Sigmoid colon (tissue), 6 donors: ENCODE measurements at regions not wholly inside any gene's neighbourhood (a gene's known extent, or its start where the extent isn't known, plus 50 kb on each side); places are given as distances from the start of the nearest gene placed in this dataset.

Experiments
- DNase-seq: peaks from one replicate; pipeline ENCODE4 v3.0.0-alpha.2; 2019
- H3K27ac ChIP-seq, 4 donors: fragments of 200-600 bp; sonication (generic); one replicate each; pipeline ENCODE4 v1.5.1; 2016 to 2019; ENCODE audit warnings: mild to moderate bottlenecking in 1 of 4
- H3K27me3 ChIP-seq, 3 donors: fragments of 200-600 bp; sonication (generic); one replicate each; pipeline ENCODE4 v1.5.1; 2019; ENCODE audit warnings: mild to moderate bottlenecking in 1 of 3
- H3K36me3 ChIP-seq, 4 donors: fragments of 200-600 bp; sonication (generic); one replicate each; pipeline ENCODE4 v1.5.1; 2016 to 2019
- H3K4me1 ChIP-seq, 4 donors: fragments of 200-600 bp; sonication (generic); one replicate each; pipeline ENCODE4 v1.5.1; 2017 to 2019
- H3K4me3 ChIP-seq, 4 donors: fragments of 200-600 bp; sonication (generic); one replicate each; pipeline ENCODE4 v1.5.1; 2017 to 2019; ENCODE audit warnings: mild to moderate bottlenecking in 2 of 4, moderate library complexity in 1 of 4
- H3K9me3 ChIP-seq, 4 donors: fragments of 200-600 bp in 3 of 4; sonication (generic) in 3 of 4; one replicate each; pipeline versions ENCODE4 v1.5.1 to v1.6.1; 2013 to 2019
- EP300 ChIP-seq, 4 donors: sonication (generic); formaldehyde crosslinking; IDR thresholded peaks; one replicate each; pipeline ENCODE4 v1.6.1; 2017; ENCODE audit warnings: antibody characterized with exemption in 4 of 4
- POLR2A ChIP-seq, 2 donors: fragments of 450-650 bp; IDR thresholded peaks; one replicate each; pipeline ENCODE4 v1.6.1; 2016; ENCODE audit warnings: antibody characterized with exemption in 2 of 2, mild to moderate bottlenecking in 2 of 2, moderate library complexity in 2 of 2
- POLR2AphosphoS5 ChIP-seq, 4 donors: sonication (generic); formaldehyde crosslinking; IDR thresholded peaks; one replicate each; pipeline ENCODE4 v1.6.1; 2017; ENCODE audit warnings: antibody characterized with exemption in 4 of 4
- WGBS, 2 donors: extraction: QIAGEN DNeasy Blood & Tissue Kit; methylation state at CpG; one replicate each; pipeline ENCODE4 v1.1.7; 2013; 5-methylcytosine and 5-hydroxymethylcytosine counted together
- intact Hi-C: fragments of 100-400 bp; cut with DNase I; formaldehyde crosslinking; loops from one replicate; pipeline ENCODE4 v1.15.1; 2023
- TF ChIP-seq, protein P1 (sequence below), 4 experiments: fragments of 450-650 bp in 3 of 4; fragments of 200-600 bp in 1 of 4; IDR thresholded peaks; one replicate each; pipeline ENCODE4 v1.5.1; 2016 to 2019; ENCODE audit warnings: antibody characterized with exemption in 4 of 4, mild to moderate bottlenecking in 3 of 4, moderate library complexity in 2 of 4
- donor health status: healthy with polysubstance abuse.
- donor health status: healthy.

- Histone ChIP-seq H3K36me3 (no peaks in the 10 kb centered on the region), H3K4me3 (no peak overlapping the region), H3K4me1 (no peaks in the 10 kb centered on the region), H3K27ac (no peak overlapping the region), H3K9me3 (no peaks in the 10 kb centered on the region), H3K27me3 (no peaks in the 10 kb centered on the region)
- no peak for DNase-seq
- intact Hi-C loops, result no loop called here
- TF ChIP-seq EP300 (IDR thresholded peaks at IDR 0.05) (no peak), POLR2AphosphoS5 (IDR thresholded peaks at IDR 0.05) (no peak), POLR2A (IDR thresholded peaks at IDR 0.05) (no peak)
- TF ChIP-seq, protein P1, sequence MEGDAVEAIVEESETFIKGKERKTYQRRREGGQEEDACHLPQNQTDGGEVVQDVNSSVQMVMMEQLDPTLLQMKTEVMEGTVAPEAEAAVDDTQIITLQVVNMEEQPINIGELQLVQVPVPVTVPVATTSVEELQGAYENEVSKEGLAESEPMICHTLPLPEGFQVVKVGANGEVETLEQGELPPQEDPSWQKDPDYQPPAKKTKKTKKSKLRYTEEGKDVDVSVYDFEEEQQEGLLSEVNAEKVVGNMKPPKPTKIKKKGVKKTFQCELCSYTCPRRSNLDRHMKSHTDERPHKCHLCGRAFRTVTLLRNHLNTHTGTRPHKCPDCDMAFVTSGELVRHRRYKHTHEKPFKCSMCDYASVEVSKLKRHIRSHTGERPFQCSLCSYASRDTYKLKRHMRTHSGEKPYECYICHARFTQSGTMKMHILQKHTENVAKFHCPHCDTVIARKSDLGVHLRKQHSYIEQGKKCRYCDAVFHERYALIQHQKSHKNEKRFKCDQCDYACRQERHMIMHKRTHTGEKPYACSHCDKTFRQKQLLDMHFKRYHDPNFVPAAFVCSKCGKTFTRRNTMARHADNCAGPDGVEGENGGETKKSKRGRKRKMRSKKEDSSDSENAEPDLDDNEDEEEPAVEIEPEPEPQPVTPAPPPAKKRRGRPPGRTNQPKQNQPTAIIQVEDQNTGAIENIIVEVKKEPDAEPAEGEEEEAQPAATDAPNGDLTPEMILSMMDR (IDR thresholded peaks at IDR 0.05), result no peak
- WGBS, 2 donors, result 62 to 80% methylated on average over 16 of the region's 16 CpGs
These were observed 52.4 kb upstream of the SPATA13 start for GRCh38 chr13:24107955-24108614.

DNA sequence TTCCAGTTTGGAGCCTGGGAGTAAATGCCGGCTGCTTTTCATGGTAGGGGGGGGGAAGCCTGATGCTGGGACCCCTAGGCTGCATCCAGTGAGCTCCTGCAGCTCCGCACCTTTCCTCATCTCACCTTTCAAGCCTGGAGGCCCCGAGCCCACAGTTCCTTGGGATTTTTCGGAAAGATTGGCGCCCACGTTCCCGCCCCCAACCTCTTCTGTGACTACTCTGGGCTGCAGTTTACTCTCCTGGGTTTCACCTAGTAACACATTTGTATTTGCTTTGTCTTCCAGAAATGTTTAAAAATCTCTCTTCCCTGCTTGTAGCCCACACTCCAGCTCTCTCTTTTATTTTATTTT lies 51.9 kb upstream of the SPATA13 start:
- H3K4me1 ChIP-seq, result no peaks in the 10 kb centered on the region
- no peak for DNase-seq
- intact Hi-C loops, result no loop called here
- H3K4me3 ChIP-seq, result no peak overlapping the region
- H3K36me3 ChIP-seq, result no peaks in the 10 kb centered on the region
- no peak overlapping the region for H3K27ac ChIP-seq
- TF ChIP-seq POLR2AphosphoS5 (IDR thresholded peaks at IDR 0.05), result no peak
- no peak for TF ChIP-seq EP300 (IDR thresholded peaks at IDR 0.05)
- no peaks in the 10 kb centered on the region for H3K27me3 ChIP-seq
- WGBS, 2 donors, result 91 to 96% methylated on average over 7 of the region's 7 CpGs
- H3K9me3 ChIP-seq, result no peaks in the 10 kb centered on the region

- WGBS, 2 donors, result 12 to 45% methylated on average over 4 of the region's 4 CpGs
- H3K27ac ChIP-seq, result no peak overlapping the region
These were observed 50.5 kb upstream of the SPATA13 start for GRCh38 chr13:24110011-24110410.

More at GRCh38 chr13:24110011-24110410, 50.5 kb upstream of the SPATA13 start:
- TF ChIP-seq POLR2AphosphoS5 (IDR thresholded peaks at IDR 0.05), result no peak
- TF ChIP-seq POLR2A (IDR thresholded peaks at IDR 0.05), result no peak
- intact Hi-C loops, result no loop called here
- Histone ChIP-seq H3K27me3 (no peaks in the 10 kb centered on the region), H3K9me3 (no peaks in the 10 kb centered on the region), H3K4me3 (no peak overlapping the region), H3K4me1 (no peaks in the 10 kb centered on the region), H3K36me3 (no peaks in the 10 kb centered on the region)
- no peak for DNase-seq
